ENCODE measurements at regions not wholly inside any gene's neighbourhood (a gene's known extent, or its start where the extent isn't known, plus 50 kb on each side); places are given as distances from the start of the nearest gene placed in this dataset.

DNA sequence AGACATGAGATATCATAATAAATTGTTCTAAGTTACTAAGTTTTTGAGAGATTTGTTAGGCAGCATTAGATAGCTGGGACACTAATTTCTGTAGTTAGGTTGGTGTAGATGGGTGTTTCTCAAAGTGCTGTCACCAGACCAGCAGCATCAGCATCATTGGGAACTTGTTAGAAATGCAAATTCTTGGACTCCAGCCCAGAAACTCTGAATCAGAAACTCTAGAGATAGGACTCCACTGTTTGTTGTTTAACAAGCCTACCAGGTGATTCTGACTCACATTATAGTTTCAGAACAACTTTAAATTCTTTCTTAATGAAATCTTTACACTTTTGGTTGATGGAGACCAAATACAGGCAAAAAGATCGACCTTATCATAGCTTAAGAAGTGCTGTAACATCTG lies 173.7 kb downstream of the PABPC4L start:
- Histone ChIP-seq H4K20me1 (ENCODE audit: insufficient read depth, low read length) (no peaks in the 10 kb centered on the region), H2BK15ac (ENCODE audit: low read depth, low read length) (no peak overlapping the region), H4K5ac (ENCODE audit: low read depth, low read length) (no peak overlapping the region), H3K4ac (ENCODE audit: low read depth, low read length) (no peak overlapping the region), H3K27ac (ENCODE audit: insufficient read depth, low read length) (no peak overlapping the region), H3K4me1 (ENCODE audit: control insufficient read depth, insufficient read depth, low read length) (no peaks in the 10 kb centered on the region), H3K79me1 (ENCODE audit: low read depth in 1 of 2, low read length in 2 of 2) (no peaks in the 10 kb centered on the region), H4K91ac (ENCODE audit: insufficient read depth, low read depth, low read length) (no peak overlapping the region), H3K56ac (ENCODE audit: extremely low read depth, insufficient read depth, low read length) (no peak overlapping the region), H2AFZ (replicated peaks; ENCODE audit: low read length, poor library complexity) (no peak overlapping the region), H3K9me1 (ENCODE audit: insufficient read depth, low read length) (no peaks in the 10 kb centered on the region), H3K36me3 (ENCODE audit: control insufficient read depth, insufficient read depth, low read length) (no peaks in the 10 kb centered on the region), H2BK5ac (ENCODE audit: low read depth, low read length, poor library complexity, severe bottlenecking) (no peak overlapping the region), H2AK5ac (ENCODE audit: low read depth, low read length) (no peak overlapping the region), H2AK9ac (replicated peaks; ENCODE audit: low read depth, low read length, poor library complexity) (no peak overlapping the region), H3K9ac (ENCODE audit: low read depth, low read length) (no peak overlapping the region), H3K18ac (ENCODE audit: low read depth, low read length) (no peak overlapping the region), H4K8ac (ENCODE audit: low read depth in 2 of 2, low read length in 2 of 2) (no peak overlapping the region), H3K4me2 (ENCODE audit: low read depth, low read length) (no peak overlapping the region), H3K4me3 (ENCODE audit: insufficient read depth, low read depth, low read length) (no peak overlapping the region), H3K23ac (ENCODE audit: low read depth, low read length) (no peak overlapping the region), H3K9me3 (ENCODE audit: control insufficient read depth, insufficient read depth, low read length) (no peaks in the 10 kb centered on the region; the same call in 1 of the 2 replicates), H2BK120ac (ENCODE audit: low read depth, low read length) (no peak overlapping the region), H3K14ac (replicated peaks; ENCODE audit: low read depth, low read length) (no peak overlapping the region), H2BK20ac (ENCODE audit: low read depth, low read length) (no peak overlapping the region), H3K27me3 (ENCODE audit: control insufficient read depth, insufficient read depth, low read length) (no peaks in the 10 kb centered on the region)
- in situ Hi-C loops (cut with MboI; ENCODE audit: low sequenced_read_pairs), result no loop called here
- BruUV-seq (replicated peaks), result no TSS peak
- TF ChIP-seq, protein P1, sequence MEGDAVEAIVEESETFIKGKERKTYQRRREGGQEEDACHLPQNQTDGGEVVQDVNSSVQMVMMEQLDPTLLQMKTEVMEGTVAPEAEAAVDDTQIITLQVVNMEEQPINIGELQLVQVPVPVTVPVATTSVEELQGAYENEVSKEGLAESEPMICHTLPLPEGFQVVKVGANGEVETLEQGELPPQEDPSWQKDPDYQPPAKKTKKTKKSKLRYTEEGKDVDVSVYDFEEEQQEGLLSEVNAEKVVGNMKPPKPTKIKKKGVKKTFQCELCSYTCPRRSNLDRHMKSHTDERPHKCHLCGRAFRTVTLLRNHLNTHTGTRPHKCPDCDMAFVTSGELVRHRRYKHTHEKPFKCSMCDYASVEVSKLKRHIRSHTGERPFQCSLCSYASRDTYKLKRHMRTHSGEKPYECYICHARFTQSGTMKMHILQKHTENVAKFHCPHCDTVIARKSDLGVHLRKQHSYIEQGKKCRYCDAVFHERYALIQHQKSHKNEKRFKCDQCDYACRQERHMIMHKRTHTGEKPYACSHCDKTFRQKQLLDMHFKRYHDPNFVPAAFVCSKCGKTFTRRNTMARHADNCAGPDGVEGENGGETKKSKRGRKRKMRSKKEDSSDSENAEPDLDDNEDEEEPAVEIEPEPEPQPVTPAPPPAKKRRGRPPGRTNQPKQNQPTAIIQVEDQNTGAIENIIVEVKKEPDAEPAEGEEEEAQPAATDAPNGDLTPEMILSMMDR (conservative IDR thresholded peaks at IDR 0.05; ENCODE audit: low read depth, low read length), result no peak
- TF ChIP-seq CHD1 (IDR thresholded peaks at IDR 0.05; ENCODE audit: low read depth, low read length) (no peak), RAD21 (IDR thresholded peaks at IDR 0.05; ENCODE audit: low read length) (no peak), BHLHE40 (IDR thresholded peaks at IDR 0.05; ENCODE audit: low read depth, low read length) (no peak), RFX5 (IDR thresholded peaks at IDR 0.05; ENCODE audit: low read depth, low read length) (no peak), NFE2L2 (IDR thresholded peaks at IDR 0.05; ENCODE audit: low read depth, low read length) (no peak), MAFK (IDR thresholded peaks at IDR 0.05; ENCODE audit: low read depth, low read length) (no peak), MXI1 (IDR thresholded peaks at IDR 0.05; ENCODE audit: borderline replicate concordance, low read depth, low read length) (no peak), MAZ (IDR thresholded peaks at IDR 0.05; ENCODE audit: borderline replicate concordance, low read depth, low read length) (no peak), RCOR1 (IDR thresholded peaks at IDR 0.05; ENCODE audit: insufficient replicate concordance, low read length) (no peak), SMC3 (IDR thresholded peaks at IDR 0.05; ENCODE audit: low read depth, low read length) (no peak), USF2 (IDR thresholded peaks at IDR 0.05; ENCODE audit: low read depth, low read length) (no peak), POLR2A (IDR thresholded peaks at IDR 0.05; ENCODE audit: low read depth, low read length) (no peak), FOS (IDR thresholded peaks at IDR 0.05; ENCODE audit: low read depth, low read length) (no peak), CEBPB (IDR thresholded peaks at IDR 0.05; ENCODE audit: low read depth, low read length) (no peak)
- TF ChIP-seq, protein P2, sequence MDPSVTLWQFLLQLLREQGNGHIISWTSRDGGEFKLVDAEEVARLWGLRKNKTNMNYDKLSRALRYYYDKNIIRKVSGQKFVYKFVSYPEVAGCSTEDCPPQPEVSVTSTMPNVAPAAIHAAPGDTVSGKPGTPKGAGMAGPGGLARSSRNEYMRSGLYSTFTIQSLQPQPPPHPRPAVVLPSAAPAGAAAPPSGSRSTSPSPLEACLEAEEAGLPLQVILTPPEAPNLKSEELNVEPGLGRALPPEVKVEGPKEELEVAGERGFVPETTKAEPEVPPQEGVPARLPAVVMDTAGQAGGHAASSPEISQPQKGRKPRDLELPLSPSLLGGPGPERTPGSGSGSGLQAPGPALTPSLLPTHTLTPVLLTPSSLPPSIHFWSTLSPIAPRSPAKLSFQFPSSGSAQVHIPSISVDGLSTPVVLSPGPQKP (IDR thresholded peaks at IDR 0.05; ENCODE audit: borderline replicate concordance, low read depth, low read length), result no peak
- WGBS, 2 experiments (ENCODE audit: extremely low coverage in 2 of 2, insufficient read length in 1 of 2), result no CpG with 5 or more reads among the region's 1 CpG
- dilution Hi-C loops (cut with HindIII; ENCODE audit: low sequenced_read_pairs, unreplicated experiment), result no loop called here
- ChIA-PET POLR2A (ENCODE audit: unreplicated experiment) (no interaction called here), CTCF (no interaction called here)
- intact Hi-C loops (cut with micrococcal nuclease), result no loop called here
- DNase-seq, result peak; percentile 69
- no peak for ATAC-seq (ENCODE audit: low read depth)

Data from IMR-90 (cell line).